Neural crest cell (in vitro differentiated cells): ENCODE measurements at regions not wholly inside any gene's neighbourhood (a gene's known extent, or its start where the extent isn't known, plus 50 kb on each side); places are given as distances from the start of the nearest gene placed in this dataset.

ENCODE experiments used
- DNase-seq: peaks from one replicate; pipeline ENCODE4 v3.0.0; 2021; ENCODE audit warnings: low read depth, mixed read lengths, low spot score
- H3K27ac Mint-ChIP-seq: one replicate; pipeline ENCODE4 v1.8.0; 2021; ENCODE audit warnings: mild to moderate bottlenecking, mixed read lengths; ENCODE audit not compliant: unreplicated experiment
- H3K27me3 Mint-ChIP-seq: 2 replicates; pipeline ENCODE4 v1.8.0; 2021; ENCODE audit warnings: low read depth, mild to moderate bottlenecking, mixed read lengths
- H3K36me3 Mint-ChIP-seq: 2 replicates; pipeline ENCODE4 v1.8.0; 2021; ENCODE audit warnings: low read depth, mild to moderate bottlenecking, mixed read lengths
- H3K4me1 Mint-ChIP-seq: 2 replicates; pipeline ENCODE4 v1.8.0; 2021; ENCODE audit warnings: mixed read lengths
- H3K4me3 Mint-ChIP-seq: one replicate; pipeline ENCODE4 v1.8.0; 2021; ENCODE audit warnings: mild to moderate bottlenecking, mixed read lengths
- H3K9me3 Mint-ChIP-seq: 2 replicates; pipeline ENCODE4 v1.8.0; 2021; ENCODE audit warnings: mixed read lengths
- TF ChIP-seq, protein P1 (sequence below): fragments of 200-600 bp; sonication (generic); conservative IDR thresholded peaks from 2 replicates; pipeline ENCODE4 v1.5.0; 2021; ENCODE audit warnings: antibody characterized with exemption, mild to moderate bottlenecking

DNA sequence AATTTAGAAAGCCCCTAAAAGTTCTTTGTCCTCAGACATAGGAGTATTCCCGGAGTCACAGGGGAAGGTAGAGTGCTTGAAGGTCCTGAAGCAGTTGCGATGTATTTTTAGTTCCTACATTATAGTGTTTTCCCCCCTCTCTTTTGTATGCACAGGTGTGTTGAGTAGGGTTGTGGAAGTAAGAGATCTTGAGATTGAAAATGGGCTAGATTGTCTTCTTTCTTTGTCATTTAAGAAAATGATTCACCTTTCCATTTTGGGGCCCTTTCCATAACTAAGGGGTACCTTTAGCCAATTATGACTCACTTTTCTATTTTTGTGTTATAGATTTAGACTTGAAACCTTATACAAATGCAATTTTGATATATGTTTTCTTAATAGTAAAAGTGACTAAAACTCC, 75.8 kb upstream of the AFF2 start:
- no peaks in the 10 kb centered on the region for H3K27me3 Mint-ChIP-seq
- DNase-seq, result no peak
- no peak overlapping the region for H3K27ac Mint-ChIP-seq
- peaks cover 5% of the 10 kb centered on the region for H3K9me3 Mint-ChIP-seq
- no peak overlapping the region for H3K4me3 Mint-ChIP-seq
- TF ChIP-seq, protein P1, sequence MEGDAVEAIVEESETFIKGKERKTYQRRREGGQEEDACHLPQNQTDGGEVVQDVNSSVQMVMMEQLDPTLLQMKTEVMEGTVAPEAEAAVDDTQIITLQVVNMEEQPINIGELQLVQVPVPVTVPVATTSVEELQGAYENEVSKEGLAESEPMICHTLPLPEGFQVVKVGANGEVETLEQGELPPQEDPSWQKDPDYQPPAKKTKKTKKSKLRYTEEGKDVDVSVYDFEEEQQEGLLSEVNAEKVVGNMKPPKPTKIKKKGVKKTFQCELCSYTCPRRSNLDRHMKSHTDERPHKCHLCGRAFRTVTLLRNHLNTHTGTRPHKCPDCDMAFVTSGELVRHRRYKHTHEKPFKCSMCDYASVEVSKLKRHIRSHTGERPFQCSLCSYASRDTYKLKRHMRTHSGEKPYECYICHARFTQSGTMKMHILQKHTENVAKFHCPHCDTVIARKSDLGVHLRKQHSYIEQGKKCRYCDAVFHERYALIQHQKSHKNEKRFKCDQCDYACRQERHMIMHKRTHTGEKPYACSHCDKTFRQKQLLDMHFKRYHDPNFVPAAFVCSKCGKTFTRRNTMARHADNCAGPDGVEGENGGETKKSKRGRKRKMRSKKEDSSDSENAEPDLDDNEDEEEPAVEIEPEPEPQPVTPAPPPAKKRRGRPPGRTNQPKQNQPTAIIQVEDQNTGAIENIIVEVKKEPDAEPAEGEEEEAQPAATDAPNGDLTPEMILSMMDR, result no peak
- peaks cover 5% of the 10 kb centered on the region for H3K4me1 Mint-ChIP-seq
- no peaks in the 10 kb centered on the region for H3K36me3 Mint-ChIP-seq

DNA sequence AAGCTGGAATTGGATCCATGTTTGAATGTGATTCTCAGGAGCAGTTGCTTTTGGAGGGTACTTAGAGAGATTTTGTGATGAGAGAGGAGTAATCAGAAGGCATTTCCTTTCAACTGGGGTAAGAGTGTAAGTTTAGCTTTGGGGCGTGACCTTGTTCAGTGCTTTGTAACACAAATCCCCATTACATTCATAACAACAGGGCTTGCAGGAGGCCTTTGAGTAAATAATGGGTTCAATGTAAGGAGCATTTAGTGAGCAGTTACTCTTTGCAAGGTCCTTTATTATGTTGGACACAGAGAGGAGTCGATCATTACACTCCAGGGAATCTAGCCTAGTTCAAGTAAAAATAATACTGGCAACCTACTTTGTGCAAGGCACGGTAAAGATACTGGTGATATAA, 74.0 kb upstream of the AFF2 start:
- TF ChIP-seq, protein P1, result no peak
- Mint-ChIP-seq H3K36me3 (no peaks in the 10 kb centered on the region), H3K27me3 (no peaks in the 10 kb centered on the region), H3K4me1 (peaks cover 5% of the 10 kb centered on the region), H3K27ac (no peak overlapping the region), H3K4me3 (no peak overlapping the region), H3K9me3 (no peaks in the 10 kb centered on the region)
- DNase-seq, result no peak

DNA sequence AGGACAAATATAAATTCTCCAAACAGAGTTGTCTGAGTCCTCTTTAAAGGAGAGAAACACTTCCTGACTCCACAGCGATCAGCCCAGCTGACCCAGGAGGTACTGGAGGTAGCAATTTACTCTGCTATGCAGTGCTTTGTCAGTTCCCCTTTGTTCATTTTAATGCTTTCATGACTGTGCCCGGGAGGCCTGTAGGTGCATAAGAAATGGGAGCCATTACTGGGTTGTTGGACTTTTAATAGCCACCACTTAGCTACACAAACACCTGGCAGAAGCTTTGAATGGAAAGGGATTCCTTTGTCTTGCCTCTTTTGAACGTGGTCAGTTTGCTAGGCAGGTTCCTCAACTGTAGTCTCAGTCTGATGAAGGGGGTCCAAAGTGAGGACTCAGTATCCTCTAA, 59.0 kb upstream of the AFF2 start:
- no peaks in the 10 kb centered on the region for H3K4me1 Mint-ChIP-seq
- no peak for DNase-seq
- TF ChIP-seq, protein P1, result no peak
- no peaks in the 10 kb centered on the region for H3K36me3 Mint-ChIP-seq
- H3K27ac Mint-ChIP-seq, result no peak overlapping the region
- no peaks in the 10 kb centered on the region for H3K27me3 Mint-ChIP-seq
- peaks cover 6% of the 10 kb centered on the region for H3K9me3 Mint-ChIP-seq
- no peak overlapping the region for H3K4me3 Mint-ChIP-seq

DNA sequence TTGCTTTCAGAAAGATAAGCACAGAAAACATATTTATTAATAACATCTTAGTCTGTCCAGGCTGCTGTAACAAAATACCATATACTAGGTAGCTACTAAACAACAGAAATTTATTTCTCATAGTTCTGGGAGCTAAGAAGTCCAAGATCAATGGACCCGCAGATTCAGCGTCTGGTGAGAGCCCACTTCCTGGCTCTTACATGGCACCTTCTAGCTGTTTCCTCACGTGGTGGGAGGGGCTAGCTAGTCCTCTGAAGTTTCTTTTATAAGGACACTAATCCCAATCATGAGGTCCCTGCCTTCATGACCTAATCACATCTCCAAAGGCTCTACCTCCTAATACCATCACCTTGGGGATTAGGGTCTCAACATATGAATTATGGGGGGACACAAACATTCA, 57.2 kb upstream of the AFF2 start:
- no peak for DNase-seq
- TF ChIP-seq, protein P1, result no peak
- peaks cover 8% of the 10 kb centered on the region for H3K9me3 Mint-ChIP-seq
- H3K4me1 Mint-ChIP-seq, result no peaks in the 10 kb centered on the region
- H3K27me3 Mint-ChIP-seq, result no peaks in the 10 kb centered on the region
- H3K4me3 Mint-ChIP-seq, result no peak overlapping the region
- no peak overlapping the region for H3K27ac Mint-ChIP-seq
- no peaks in the 10 kb centered on the region for H3K36me3 Mint-ChIP-seq

DNA sequence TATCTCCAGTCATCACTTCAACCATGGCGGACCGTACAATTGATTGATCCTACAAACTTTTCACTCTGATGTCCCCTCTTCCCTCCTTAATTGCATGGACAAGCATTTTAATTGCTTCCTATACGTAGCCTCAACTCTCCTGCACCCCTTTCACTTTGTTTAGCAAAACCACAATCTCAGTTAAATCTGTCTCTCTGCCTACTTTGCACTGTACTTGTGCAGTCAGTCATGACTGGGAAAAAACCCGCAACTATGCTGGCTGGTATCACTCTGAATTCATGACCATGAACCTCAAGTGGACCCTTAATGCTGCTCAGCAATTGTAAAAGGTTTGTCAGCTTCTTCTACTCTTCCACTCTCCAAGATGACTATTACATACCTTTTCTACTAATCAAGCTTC, 51.7 kb upstream of the AFF2 start:
- Mint-ChIP-seq H3K27ac (no peak overlapping the region), H3K4me3 (no peak overlapping the region), H3K27me3 (no peaks in the 10 kb centered on the region), H3K4me1 (no peaks in the 10 kb centered on the region), H3K36me3 (no peaks in the 10 kb centered on the region), H3K9me3 (peaks cover 7% of the 10 kb centered on the region)
- TF ChIP-seq, protein P1, result no peak
- DNase-seq, result no peak
